HG03342 (cell line): ENCODE measurements at regions not wholly inside any gene's neighbourhood (a gene's known extent, or its start where the extent isn't known, plus 50 kb on each side); places are given as distances from the start of the nearest gene placed in this dataset.
"Not testable (repeated sequence)": the region's sequence is repeated elsewhere in the genome, so short reads cannot be mapped to it uniquely, and the experiment has no call there.

Experiments used
- ATAC-seq: cut with Tn5 transposase; IDR thresholded peaks from one replicate; pipeline ENCODE4 v1.9.1; 2021; ENCODE audit warnings: mild to moderate bottlenecking, moderate library complexity; ENCODE audit not compliant: unreplicated experiment

DNA sequence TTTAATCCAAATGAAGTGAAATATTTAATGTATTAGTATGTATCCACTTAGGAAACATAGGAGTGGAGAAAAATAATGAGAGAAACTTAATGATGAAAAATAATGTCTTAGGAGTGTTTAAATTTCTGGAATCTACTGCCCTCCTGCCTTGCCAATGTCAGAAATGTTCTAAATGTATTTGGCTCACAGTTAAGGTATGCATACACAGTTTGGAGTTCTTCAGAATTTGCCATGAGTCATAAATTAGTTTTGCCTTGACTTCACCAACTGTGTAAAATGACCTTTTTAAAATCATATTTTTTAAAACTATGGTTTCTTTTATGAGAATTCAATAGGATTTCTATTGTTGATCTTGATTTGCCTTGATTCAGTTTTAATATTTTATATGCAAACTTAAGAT is 191.7 kb upstream of the HSF2 start:
- ATAC-seq: no peak

DNA sequence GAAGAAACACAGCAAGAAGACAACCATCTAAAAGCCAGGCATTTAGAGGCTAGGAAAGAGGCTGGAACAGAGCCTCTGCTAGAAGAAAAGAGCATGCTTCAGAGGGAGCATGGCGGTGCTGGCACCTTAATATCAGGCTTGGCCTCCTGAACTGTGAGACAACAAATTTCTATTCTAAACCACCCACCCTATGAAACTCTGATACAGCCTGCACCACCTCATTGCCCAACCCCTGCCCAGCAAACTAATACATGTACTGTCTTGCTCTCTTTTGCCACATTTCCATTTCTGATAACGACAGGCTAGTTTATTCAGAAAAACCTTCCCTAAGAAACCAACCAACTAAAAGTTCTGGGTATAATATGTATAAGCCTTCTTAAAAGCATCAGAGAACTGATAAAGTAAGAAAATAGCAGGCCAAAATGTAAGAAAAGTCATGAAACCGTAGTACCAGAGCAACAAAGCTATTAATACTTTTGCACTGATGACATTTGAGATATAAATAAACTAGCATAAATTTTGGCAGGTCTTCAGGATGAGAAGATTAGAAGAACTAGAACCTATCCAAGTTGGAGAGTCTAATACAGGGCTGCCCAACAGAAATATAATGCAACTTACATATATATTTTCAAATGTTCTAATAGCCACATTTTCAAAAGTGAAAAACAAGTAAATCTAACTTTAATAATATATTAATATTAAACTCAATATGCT is 184.7 kb upstream of the HSF2 start:
- ATAC-seq: no peak

- no peak for ATAC-seq
These were observed 179.2 kb upstream of the HSF2 start for GRCh38 chr6:122220254-122220653.

DNA sequence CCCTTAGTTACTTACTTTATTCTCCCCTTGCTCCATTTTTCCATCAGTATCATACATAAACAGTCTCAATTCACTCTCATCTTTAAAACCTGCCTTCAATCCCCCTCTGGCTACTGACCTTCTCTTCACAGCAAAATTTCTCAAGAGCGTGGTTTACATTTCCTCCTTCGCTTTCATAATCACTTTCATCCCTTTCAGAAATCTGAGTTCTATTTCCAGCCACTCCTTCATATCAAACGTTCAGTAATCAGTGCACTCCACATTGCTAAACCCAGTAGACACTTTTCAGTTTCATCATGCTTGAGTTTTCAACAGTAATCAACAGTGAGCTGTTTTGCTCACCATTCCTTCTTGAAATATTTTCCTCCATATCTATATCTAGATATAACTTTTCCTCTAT is 176.7 kb upstream of the HSF2 start:
- no peak for ATAC-seq

DNA sequence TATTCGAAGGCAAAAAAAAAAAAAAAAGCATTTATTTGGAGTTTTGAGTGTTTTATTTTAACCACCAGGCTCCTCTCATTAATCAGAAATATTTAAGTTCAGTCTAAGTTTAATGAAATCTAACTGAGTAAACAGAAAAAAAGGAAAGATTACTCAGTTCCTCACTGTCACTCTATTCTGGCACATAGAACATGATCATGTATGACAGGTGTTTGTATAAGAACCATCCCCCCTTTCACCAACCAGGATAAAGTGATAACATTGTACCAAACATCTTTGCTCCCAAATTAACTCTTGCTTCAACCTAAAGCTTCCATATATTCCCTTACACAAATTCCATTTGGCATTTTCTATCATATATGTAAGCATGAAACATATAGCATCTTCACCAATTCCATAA is 176.2 kb upstream of the HSF2 start:
- no peak for ATAC-seq

GRCh38 chr6:122238861-122239260 is 160.6 kb upstream of the HSF2 start:
- ATAC-seq: no peak

DNA sequence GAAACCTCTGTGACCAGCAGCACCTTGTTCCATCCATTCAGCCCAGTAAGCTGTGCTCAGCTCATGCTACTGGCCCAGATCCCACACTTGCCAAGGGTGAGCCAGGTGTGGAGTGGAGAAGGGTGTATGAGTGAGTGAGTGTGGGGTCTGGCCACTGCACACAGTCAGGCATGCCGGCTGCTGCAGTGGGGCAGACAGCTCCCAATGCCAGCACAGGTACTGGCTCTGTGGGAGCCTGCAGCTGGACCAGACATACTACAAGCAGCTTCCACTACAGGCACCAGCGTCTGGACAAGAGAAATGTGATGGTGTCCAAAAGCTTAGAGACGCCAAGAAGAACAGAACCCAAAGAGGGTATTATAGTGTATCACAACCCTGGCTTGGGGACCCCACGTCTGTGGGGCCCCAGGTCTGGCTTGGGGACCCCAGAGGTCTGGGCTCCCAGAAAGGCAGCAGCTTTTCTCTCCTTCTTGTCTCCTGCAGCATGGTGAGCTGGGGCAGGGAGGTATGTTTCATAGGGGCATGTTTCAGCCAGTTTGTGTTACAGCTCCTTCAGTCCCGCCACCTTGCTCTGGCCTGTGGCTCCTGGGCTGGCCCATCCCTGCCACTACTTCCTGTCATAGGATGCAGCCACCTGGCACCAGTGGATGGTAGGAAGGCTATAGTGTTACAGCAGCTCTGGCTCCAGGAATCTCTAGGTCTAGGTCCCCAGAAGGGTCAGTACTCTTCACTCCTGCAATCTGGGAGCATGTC is 152.4 kb upstream of the HSF2 start:
- no peak for ATAC-seq

- ATAC-seq: no peak
These were observed 151.3 kb upstream of the HSF2 start for GRCh38 chr6:122248001-122248669.

- ATAC-seq: no peak
These were observed 150.6 kb upstream of the HSF2 start for GRCh38 chr6:122248844-122249243.

GRCh38 chr6:122258839-122259238 is 140.6 kb upstream of the HSF2 start:
- ATAC-seq: no peak

DNA sequence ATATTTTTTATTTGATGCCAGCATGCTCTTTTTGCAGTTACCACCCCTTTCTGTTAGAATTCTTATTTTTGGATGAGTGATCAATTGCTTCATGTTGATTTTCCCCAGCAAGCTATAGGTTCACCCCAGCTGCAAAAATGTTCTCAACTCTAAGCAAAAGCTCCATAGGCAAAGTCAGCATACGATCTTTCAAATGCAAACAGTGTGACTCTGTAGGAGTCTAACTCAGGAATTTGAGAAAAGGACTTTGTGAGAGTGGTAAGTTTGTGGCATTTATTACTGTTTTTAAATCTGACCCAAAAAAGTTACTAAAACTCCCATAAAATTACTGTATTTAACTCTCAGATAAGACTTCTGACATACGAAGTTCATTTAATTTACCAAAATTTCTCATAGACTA is 134.9 kb upstream of the HSF2 start:
- ATAC-seq: no peak

GRCh38 chr6:122265755-122266154 is 133.7 kb upstream of the HSF2 start:
- no peak for ATAC-seq

- ATAC-seq: no peak
These were observed 131.1 kb upstream of the HSF2 start for GRCh38 chr6:122268394-122268793.

DNA sequence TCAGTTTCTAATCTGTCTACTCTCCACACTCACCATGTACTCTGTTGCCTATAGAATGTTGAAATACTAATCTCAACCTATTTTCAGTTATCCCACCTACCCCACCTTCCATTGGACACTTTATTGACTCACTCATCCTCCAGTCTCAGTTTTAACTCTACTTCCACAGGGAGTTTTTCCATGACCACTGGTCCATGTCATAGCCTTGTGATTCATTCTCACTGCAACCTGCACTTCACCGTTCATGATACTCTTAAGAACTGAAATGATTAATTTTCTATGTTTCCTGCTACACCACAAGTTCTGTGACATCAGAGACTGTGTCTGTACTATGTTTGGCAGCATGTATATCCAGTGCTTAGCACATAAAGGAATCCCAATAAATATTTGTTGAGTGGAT is 122.8 kb upstream of the HSF2 start:
- no peak for ATAC-seq

DNA sequence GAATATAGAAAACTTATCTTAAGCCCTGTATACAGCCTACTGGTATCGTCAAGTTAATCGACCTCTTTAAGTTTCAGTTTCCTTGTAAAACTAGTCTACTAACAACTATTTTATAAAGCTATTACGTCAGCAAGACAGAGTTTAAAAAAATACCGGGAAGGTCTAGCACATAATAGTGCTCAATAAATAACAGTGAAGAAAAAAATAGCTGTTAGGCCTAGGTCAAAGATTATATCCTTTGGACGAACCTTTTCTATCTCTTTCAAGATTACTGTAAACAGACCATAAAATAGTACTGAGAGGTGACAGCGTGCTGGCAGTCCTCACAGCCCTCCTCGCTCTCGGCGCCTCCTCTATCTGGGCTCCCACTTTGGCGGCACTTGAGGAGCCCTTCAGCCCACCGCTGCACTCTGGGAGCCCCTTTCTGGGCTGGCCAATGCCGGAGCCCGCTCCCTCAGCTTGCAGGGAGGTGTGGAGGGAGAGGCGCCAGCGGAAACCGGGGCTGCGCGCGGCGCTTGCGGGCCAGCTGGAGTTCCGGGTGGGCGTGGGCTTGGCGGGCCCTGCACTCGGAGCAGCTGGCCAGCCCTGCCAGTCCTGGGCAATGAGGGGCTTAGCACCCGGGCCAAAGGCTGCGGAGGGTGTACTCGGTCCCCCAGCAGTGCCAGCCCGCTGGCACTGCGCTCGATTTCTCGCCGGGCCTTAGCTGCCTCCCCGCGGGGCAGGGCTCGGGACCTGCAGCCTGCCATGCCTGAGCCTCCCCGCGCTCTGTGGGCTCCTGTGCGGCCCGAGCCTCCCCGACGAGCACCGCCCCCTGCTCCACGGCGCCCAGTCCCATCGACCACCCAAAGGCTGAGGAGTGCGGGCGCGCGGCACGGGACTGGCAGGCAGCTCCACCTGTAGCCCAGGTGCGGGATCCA is 119.1 kb upstream of the HSF2 start:
- not testable (repeated sequence) for ATAC-seq

GRCh38 chr6:122283884-122284283 is 115.6 kb upstream of the HSF2 start:
- ATAC-seq: no peak

GRCh38 chr6:122284848-122285247 is 114.6 kb upstream of the HSF2 start:
- no peak for ATAC-seq

DNA sequence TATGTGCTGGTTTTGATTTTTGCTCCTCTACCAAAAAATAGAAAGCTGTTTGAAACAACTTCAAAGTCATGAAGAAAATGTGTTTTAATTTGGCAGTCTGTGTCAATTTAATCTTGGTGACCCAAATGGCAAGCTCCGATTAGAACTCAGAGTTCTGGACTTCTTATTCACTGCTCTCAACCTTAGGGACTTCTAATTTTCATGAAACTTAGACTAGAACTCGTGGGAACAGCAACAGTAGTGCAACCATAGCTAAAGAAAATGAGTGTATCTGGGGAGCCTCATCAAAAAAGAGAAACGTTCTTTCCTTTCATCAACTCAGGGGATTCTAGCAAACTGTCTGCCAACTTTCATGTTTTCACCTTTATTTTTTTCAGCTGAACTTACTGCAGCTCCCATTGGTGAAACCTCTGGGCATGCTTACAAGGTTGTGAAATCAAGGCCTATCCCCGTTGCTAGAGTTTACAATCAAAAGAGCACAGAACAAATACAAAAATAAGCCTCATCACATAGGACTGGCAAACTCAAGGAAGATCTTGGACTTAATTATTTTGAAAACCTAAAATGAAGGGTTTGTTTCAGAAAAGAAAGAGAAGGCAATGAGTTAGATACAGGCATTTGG is 114.0 kb upstream of the HSF2 start:
- no peak for ATAC-seq

- ATAC-seq: no peak
These were observed 112.9 kb upstream of the HSF2 start for GRCh38 chr6:122286512-122286911.

- no peak for ATAC-seq
These were observed 109.5 kb upstream of the HSF2 start for GRCh38 chr6:122289762-122290539.
